ENCODE measurements at regions not wholly inside any gene's neighbourhood (a gene's known extent, or its start where the extent isn't known, plus 50 kb on each side); places are given as distances from the start of the nearest gene placed in this dataset.
"Not testable (repeated sequence)": the region's sequence is repeated elsewhere in the genome, so short reads cannot be mapped to it uniquely, and the experiment has no call there.

- in situ Hi-C loops (cut with HindIII; ENCODE audit: low pct_unique_long_range_greater_than_20kb, low sequenced_read_pairs) = no loop called here
- no peak for DNase-seq (ENCODE audit: low read depth)
Measured at GRCh38 chr2:236365258-236366048, 101.2 kb upstream of the ASB18 start.

- no peak for DNase-seq (ENCODE audit: low read depth)
- in situ Hi-C loops (cut with HindIII; ENCODE audit: low pct_unique_long_range_greater_than_20kb, low sequenced_read_pairs) = no loop called here
Measured at GRCh38 chr2:236366049-236366387, 101.8 kb upstream of the ASB18 start.

GRCh38 chr2:236366397-236366796 is 102.2 kb upstream of the ASB18 start:
- in situ Hi-C loops (cut with HindIII; ENCODE audit: low pct_unique_long_range_greater_than_20kb, low sequenced_read_pairs) = no loop called here
- no peak for DNase-seq (ENCODE audit: low read depth)

GRCh38 chr2:236367506-236368289 is 103.5 kb upstream of the ASB18 start:
- in situ Hi-C loops (cut with HindIII; ENCODE audit: low pct_unique_long_range_greater_than_20kb, low sequenced_read_pairs) = no loop called here
- DNase-seq (ENCODE audit: low read depth) = no peak

- no peak for DNase-seq (ENCODE audit: low read depth)
- in situ Hi-C loops (cut with HindIII; ENCODE audit: low pct_unique_long_range_greater_than_20kb, low sequenced_read_pairs) = no loop called here
Measured at GRCh38 chr2:236369661-236370062, 105.5 kb upstream of the ASB18 start.

GRCh38 chr2:236370847-236371409 is 106.7 kb upstream of the ASB18 start:
- DNase-seq (ENCODE audit: low read depth) = no peak
- in situ Hi-C loops (cut with HindIII; ENCODE audit: low pct_unique_long_range_greater_than_20kb, low sequenced_read_pairs) = no loop called here

- in situ Hi-C loops (cut with HindIII; ENCODE audit: low pct_unique_long_range_greater_than_20kb, low sequenced_read_pairs) = no loop called here
- no peak for DNase-seq (ENCODE audit: low read depth)
Measured at GRCh38 chr2:236375973-236376476, 111.8 kb upstream of the ASB18 start.

- no peak for DNase-seq (ENCODE audit: low read depth)
- in situ Hi-C loops (cut with HindIII; ENCODE audit: low pct_unique_long_range_greater_than_20kb, low sequenced_read_pairs) = no loop called here
Measured at GRCh38 chr2:236376566-236377244, 112.5 kb upstream of the ASB18 start.

GRCh38 chr2:236380051-236380612 is 115.9 kb upstream of the ASB18 start:
- in situ Hi-C loops (cut with HindIII; ENCODE audit: low pct_unique_long_range_greater_than_20kb, low sequenced_read_pairs) = no loop called here

GRCh38 chr2:236381253-236381652 is 117.0 kb upstream of the ASB18 start:
- in situ Hi-C loops (cut with HindIII; ENCODE audit: low pct_unique_long_range_greater_than_20kb, low sequenced_read_pairs); DNase-seq (ENCODE audit: low read depth): not testable (repeated sequence)

More at GRCh38 chr2:236380051-236380612, 115.9 kb upstream of the ASB18 start:
- DNase-seq (ENCODE audit: low read depth) = no peak

- DNase-seq (ENCODE audit: low read depth); in situ Hi-C loops (cut with HindIII; ENCODE audit: low pct_unique_long_range_greater_than_20kb, low sequenced_read_pairs): not testable (repeated sequence)
Measured at GRCh38 chr2:236389284-236390216, 125.3 kb upstream of the ASB18 start.

- in situ Hi-C loops (cut with HindIII; ENCODE audit: low pct_unique_long_range_greater_than_20kb, low sequenced_read_pairs) = no loop called here
- no peak for DNase-seq (ENCODE audit: low read depth)
Measured at GRCh38 chr2:236393101-236393500, 128.9 kb upstream of the ASB18 start.

GRCh38 chr2:236393581-236393980 is 129.4 kb upstream of the ASB18 start:
- DNase-seq (ENCODE audit: low read depth) = no peak
- in situ Hi-C loops (cut with HindIII; ENCODE audit: low pct_unique_long_range_greater_than_20kb, low sequenced_read_pairs) = no loop called here

GRCh38 chr2:236394571-236394970 is 130.4 kb upstream of the ASB18 start:
- in situ Hi-C loops (cut with HindIII; ENCODE audit: low pct_unique_long_range_greater_than_20kb, low sequenced_read_pairs) = no loop called here
- DNase-seq (ENCODE audit: low read depth) = no peak

GRCh38 chr2:236395067-236395466 is 130.9 kb upstream of the ASB18 start:
- DNase-seq (ENCODE audit: low read depth) = no peak
- in situ Hi-C loops (cut with HindIII; ENCODE audit: low pct_unique_long_range_greater_than_20kb, low sequenced_read_pairs) = no loop called here

- in situ Hi-C loops (cut with HindIII; ENCODE audit: low pct_unique_long_range_greater_than_20kb, low sequenced_read_pairs) = no loop called here
- no peak for DNase-seq (ENCODE audit: low read depth)
Measured at GRCh38 chr2:236396818-236397350, 132.7 kb upstream of the ASB18 start.

- in situ Hi-C loops (cut with HindIII; ENCODE audit: low pct_unique_long_range_greater_than_20kb, low sequenced_read_pairs) = no loop called here
- no peak for DNase-seq (ENCODE audit: low read depth)
Measured at GRCh38 chr2:236397681-236398080, 133.5 kb upstream of the ASB18 start.

Data from Caki2 (cell line).